GM12878 (cell line): ENCODE measurements at regions not wholly inside any gene's neighbourhood (a gene's known extent, or its start where the extent isn't known, plus 50 kb on each side); places are given as distances from the start of the nearest gene placed in this dataset.

Source experiments
- ATAC-seq: fragments of 200-7000 bp; cut with Tn5 transposase; 3 replicates; pipeline ENCODE4 v1.9.1; 2020; ENCODE audit warnings: mild to moderate bottlenecking, moderate library complexity
- BruUV-seq: library from RNA; stranded (reverse); fragments of 400-500 nt; replicated peaks from 2 replicates; lab custom pipeline; 2021; lab: Mats Ljungman, UMichigan
- CTCF ChIA-PET: fragments of 300-600 bp; sonication (Branson Sonifier 250); formaldehyde crosslinking; extraction: SDS; loops from one replicate; lab custom pipeline; 2021; ENCODE audit warnings: inconsistent platforms; lab: Yijun Ruan, JAX
- POLR2A ChIA-PET: fragments of 350-600 bp; formaldehyde crosslinking; extraction: SDS; loops from one replicate; lab custom pipeline; 2021; ENCODE audit warnings: inconsistent platforms; lab: Charles Lee
- RAD21 ChIA-PET: fragments of 300-600 bp; sonication (Branson Sonifier 250); formaldehyde crosslinking; loops from one replicate; lab custom pipeline; 2023; ENCODE audit warnings: antibody characterized with exemption; ENCODE audit not compliant: unreplicated experiment; lab: Charles Lee
- SMC1A ChIA-PET: fragments of 300-600 bp; sonication (Branson Sonifier 250); formaldehyde crosslinking; loops from one replicate; lab custom pipeline; 2023; ENCODE audit not compliant: unreplicated experiment, uncharacterized antibody; lab: Charles Lee
- DNase-seq: peaks from one replicate; pipeline ENCODE4 v3.0.0-alpha.2; 2011; ENCODE audit warnings: low read depth, low spot score
- FAIRE-seq: peaks from 3 replicates; lab custom pipeline; 2011; peaks lifted over from hg19 to GRCh38; lab: Jason Lieb, UNC
- H2AFZ ChIP-seq: 2 replicates; pipeline ENCODE4 v1.6.0; 2011; ENCODE audit warnings: low read depth, low read length, control low read depth; ENCODE audit not compliant: control insufficient read depth
- H3K27ac ChIP-seq: 2 replicates; pipeline ENCODE4 v1.5.1; 2011; ENCODE audit warnings: control low read depth; ENCODE audit not compliant: control insufficient read depth, insufficient read depth
- H3K27me3 ChIP-seq, 2 experiments: replicated peaks in 1 of 2; 2 replicates each; pipeline versions ENCODE4 v1.6.0 to v1.6.1; 2011; ENCODE audit warnings: low read length in 1 of 2; ENCODE audit not compliant: control insufficient read depth in 2 of 2, insufficient read depth in 2 of 2
- H3K36me3 ChIP-seq, 2 experiments: 2 replicates each; pipeline ENCODE4 v1.5.1; 2011; ENCODE audit warnings: low read length in 1 of 2; ENCODE audit not compliant: control insufficient read depth in 2 of 2, insufficient read depth in 2 of 2
- H3K4me1 ChIP-seq: 2 replicates; pipeline ENCODE4 v1.6.1; 2011; ENCODE audit warnings: mild to moderate bottlenecking, low read length, moderate library complexity, mixed read lengths; ENCODE audit not compliant: control insufficient read depth, insufficient read depth
- H3K4me2 ChIP-seq: 2 replicates; pipeline ENCODE4 v1.6.0; 2011; ENCODE audit warnings: control low read depth; ENCODE audit not compliant: control insufficient read depth, insufficient read depth
- H3K4me3 ChIP-seq: fragments of 200-600 bp; sonication (generic); 2 replicates; pipeline ENCODE4 v1.5.1; 2016
- H3K79me2 ChIP-seq: 2 replicates; pipeline ENCODE4 v1.6.0; 2011; ENCODE audit warnings: low read length; ENCODE audit not compliant: control insufficient read depth, insufficient read depth
- H3K9ac ChIP-seq: 2 replicates; pipeline ENCODE4 v1.8.0; 2011; ENCODE audit warnings: low read length, control low read depth, mixed read lengths; ENCODE audit not compliant: control insufficient read depth, insufficient read depth
- H3K9me3 ChIP-seq: replicated peaks from 3 replicates; pipeline ENCODE4 v1.5.1; 2011; ENCODE audit warnings: mild to moderate bottlenecking, low read length; ENCODE audit not compliant: control insufficient read depth, insufficient read depth
- H4K20me1 ChIP-seq: 2 replicates; pipeline ENCODE4 v1.6.0; 2011; ENCODE audit not compliant: control insufficient read depth, insufficient read depth
- BRCA1 ChIP-seq: IDR thresholded peaks from 2 replicates; pipeline ENCODE4 v1.6.1; 2011; ENCODE audit warnings: low read depth, low read length, improper control_type of control experiment
- ETV6 ChIP-seq, 2 experiments: fragments of 450-650 bp in 1 of 2; IDR thresholded peaks in 1 of 2; conservative IDR thresholded peaks in 1 of 2; 2 replicates each; pipeline ENCODE4 v1.6.1; 2014; ENCODE audit warnings: antibody characterized with exemption in 1 of 2, borderline replicate concordance in 1 of 2, low read depth in 1 of 2, mild to moderate bottlenecking in 1 of 2, moderate library complexity in 1 of 2
- IRF4 ChIP-seq: IDR thresholded peaks from 2 replicates; pipeline ENCODE4 v1.6.1; 2011; ENCODE audit warnings: low read depth, low read length
- JUNB ChIP-seq: IDR thresholded peaks from 2 replicates; pipeline ENCODE4 v1.6.1; 2016; ENCODE audit warnings: antibody characterized with exemption, mild to moderate bottlenecking
- KDM1A ChIP-seq: fragments of 200-600 bp; sonication (generic); IDR thresholded peaks from 2 replicates; pipeline ENCODE4 v1.6.1; 2016; ENCODE audit warnings: borderline replicate concordance
- RAD21 ChIP-seq: IDR thresholded peaks from 2 replicates; pipeline ENCODE4 v1.6.1; 2011; ENCODE audit warnings: mild to moderate bottlenecking, low read depth, low read length, moderate library complexity; ENCODE audit not compliant: insufficient read depth
- RBBP5 ChIP-seq: fragments of 200-600 bp; sonication (generic); conservative IDR thresholded peaks from 2 replicates; pipeline ENCODE4 v1.6.1; 2016
- SMAD1 ChIP-seq: fragments of 450-650 bp; IDR thresholded peaks from 2 replicates; pipeline ENCODE4 v1.6.1; 2018; ENCODE audit warnings: mild to moderate bottlenecking, low read depth; ENCODE audit not compliant: partially characterized antibody
- SP1 ChIP-seq: IDR thresholded peaks from one replicate; pipeline ENCODE4 v1.6.1; 2011; ENCODE audit warnings: low read depth, low read length
- SREBF2 ChIP-seq: IDR thresholded peaks from 2 replicates; pipeline ENCODE4 v1.6.1; 2012; ENCODE audit warnings: mild to moderate bottlenecking, low read length
- SUZ12 ChIP-seq: fragments of 200-600 bp; sonication (generic); IDR thresholded peaks from one replicate; pipeline ENCODE4 v1.6.1; 2018; ENCODE audit warnings: antibody characterized with exemption, mild to moderate bottlenecking; ENCODE audit not compliant: unreplicated experiment
- ZZZ3 ChIP-seq: IDR thresholded peaks from 2 replicates; pipeline ENCODE4 v1.6.1; 2011; ENCODE audit warnings: low read depth; ENCODE audit not compliant: control insufficient read depth, insufficient read length
- WGBS: methylation state at CpG from one replicate; pipeline ENCODE4 v1.1.6; 2016; ENCODE audit warnings: low lambda C conversion rate; ENCODE audit not compliant: insufficient replicate concordance, insufficient coverage; ENCODE audit errors: missing lambda C conversion rate; 5-methylcytosine and 5-hydroxymethylcytosine counted together
- in situ Hi-C: fragments of 300-500 bp; cut with MboI; formaldehyde crosslinking; loops from 9 replicates; pipeline ENCODE4 v1.14.3; 2018; ENCODE audit warnings: mixed read lengths
- intact Hi-C: fragments of 100-400 bp; cut with micrococcal nuclease; formaldehyde crosslinking; loops from one replicate; pipeline ENCODE4 v1.14.2; 2022; ENCODE audit not compliant: unreplicated experiment
- TF ChIP-seq, protein P1 (sequence below): IDR thresholded peaks from 2 replicates; pipeline ENCODE4 v1.6.1; 2012; ENCODE audit warnings: mild to moderate bottlenecking, low read depth, low read length
- TF ChIP-seq, protein P2 (sequence below): IDR thresholded peaks from 2 replicates; pipeline ENCODE4 v1.6.1; 2011; ENCODE audit warnings: borderline replicate concordance, low read depth, mild to moderate bottlenecking, moderate library complexity, mixed read lengths, low read length; ENCODE audit not compliant: insufficient read depth; ENCODE audit errors: extremely low read length
- TF ChIP-seq, protein P3 (sequence below): fragments of 450-650 bp; IDR thresholded peaks from 2 replicates; pipeline ENCODE4 v1.6.1; 2017; ENCODE audit warnings: mild to moderate bottlenecking, moderate library complexity

DNA sequence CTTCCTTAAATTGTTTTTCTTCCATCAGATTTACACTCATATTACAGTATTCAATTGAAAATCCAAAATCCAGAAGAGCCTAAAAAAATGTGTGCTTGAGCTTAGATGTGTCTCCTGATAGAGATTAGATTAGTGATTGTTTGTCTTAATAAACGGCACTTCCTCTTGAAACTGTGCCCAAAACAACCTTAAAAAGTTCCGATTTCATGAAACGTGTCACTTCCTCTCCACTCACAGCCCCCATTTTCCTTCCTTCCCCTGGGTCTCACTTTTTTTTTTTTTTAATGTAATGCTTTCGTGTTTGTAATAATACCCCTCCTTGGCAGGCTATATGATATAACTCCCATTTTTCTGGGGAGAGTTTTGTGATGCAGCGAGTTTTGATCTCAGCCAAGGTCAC, 114.8 kb upstream of the ADO start (continued):
- peak in 1 of 2 experiments; percentile 96; a peak in 2 of 4 replicates for TF ChIP-seq ETV6 (conservative IDR thresholded peaks at IDR 0.05 in 1 of 2, IDR thresholded peaks at IDR 0.05 in 1 of 2; ENCODE audit: borderline replicate concordance in 1 of 2, low read depth in 1 of 2)

DNA sequence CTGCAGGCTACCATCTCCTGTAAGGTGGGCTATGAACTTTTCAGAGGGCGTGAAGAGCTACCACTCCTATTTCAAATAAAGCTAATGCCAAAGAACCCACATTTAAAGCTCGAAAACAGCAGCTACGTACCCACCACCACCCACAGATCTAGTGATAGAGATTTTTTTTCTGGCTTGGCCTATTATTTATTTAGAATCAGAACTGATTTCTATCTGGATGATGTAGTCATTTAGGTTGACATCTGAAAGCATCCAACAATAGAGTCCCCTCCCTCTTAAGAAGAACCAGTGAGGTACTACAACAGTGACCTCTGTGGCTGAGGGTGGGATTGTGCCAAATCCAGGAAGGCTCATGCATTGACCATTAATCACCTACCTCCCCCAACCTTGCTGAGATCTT, 113.8 kb upstream of the ADO start:
- BruUV-seq = no TSS peak
- Histone ChIP-seq H3K4me3 (no peak overlapping the region), H3K4me2 (peak overlapping the region; percentile 21), H3K27me3 (no peaks in the 10 kb centered on the region), H3K79me2 (no peaks in the 10 kb centered on the region), H2AFZ (no peak overlapping the region), H3K4me1 (peaks cover 30% of the 10 kb centered on the region), H3K27ac (no peak overlapping the region), H3K9ac (no peak overlapping the region), H3K36me3 (no peaks in the 10 kb centered on the region), H3K9me3 (peaks cover 6% of the 10 kb centered on the region), H4K20me1 (no peaks in the 10 kb centered on the region)
- in situ Hi-C loops = no loop called here
- CTCF ChIA-PET = interaction anchor here (0.7 to 1.5 kb wide), 5 partner anchors 11 to 70 kb away, joined by 3 to 4 read pairs (median 3); no protein-coding TSS in a partner anchor
- RAD21 ChIA-PET = interaction anchor here (0.8 to 2.1 kb wide), 5 partner anchors 9 to 128 kb away, joined by 3 to 13 read pairs (median 4); no protein-coding TSS in a partner anchor
- SMC1A ChIA-PET = interaction anchor here (0.6 to 7.6 kb wide), 9 partner anchors 9 to 341 kb away, joined by 3 to 38 read pairs (median 4); no protein-coding TSS in a partner anchor
- 78% methylated on average over 3 of the region's 3 CpGs for WGBS
- FAIRE-seq (no peak), DNase-seq (no peak), ATAC-seq (peak; percentile 66)
- POLR2A ChIA-PET = interaction anchor here (0.9 kb wide), 1 partner anchor 17 kb away, joined by 3 read pairs; no protein-coding TSS in a partner anchor
- intact Hi-C loops = no loop called here
- TF ChIP-seq SREBF2 (no peak), BRCA1 (no peak), KDM1A (no peak), RBBP5 (no peak), ZZZ3 (no peak), IRF4 (0 out of 2 replicates have a peak, but pooled peaks have one; percentile 16), RAD21 (peak; percentile 31; the same call in 1 of the 2 replicates), SP1 (no peak), JUNB (no peak), SMAD1 (no peak), SUZ12 (no peak)
- TF ChIP-seq, protein P1, sequence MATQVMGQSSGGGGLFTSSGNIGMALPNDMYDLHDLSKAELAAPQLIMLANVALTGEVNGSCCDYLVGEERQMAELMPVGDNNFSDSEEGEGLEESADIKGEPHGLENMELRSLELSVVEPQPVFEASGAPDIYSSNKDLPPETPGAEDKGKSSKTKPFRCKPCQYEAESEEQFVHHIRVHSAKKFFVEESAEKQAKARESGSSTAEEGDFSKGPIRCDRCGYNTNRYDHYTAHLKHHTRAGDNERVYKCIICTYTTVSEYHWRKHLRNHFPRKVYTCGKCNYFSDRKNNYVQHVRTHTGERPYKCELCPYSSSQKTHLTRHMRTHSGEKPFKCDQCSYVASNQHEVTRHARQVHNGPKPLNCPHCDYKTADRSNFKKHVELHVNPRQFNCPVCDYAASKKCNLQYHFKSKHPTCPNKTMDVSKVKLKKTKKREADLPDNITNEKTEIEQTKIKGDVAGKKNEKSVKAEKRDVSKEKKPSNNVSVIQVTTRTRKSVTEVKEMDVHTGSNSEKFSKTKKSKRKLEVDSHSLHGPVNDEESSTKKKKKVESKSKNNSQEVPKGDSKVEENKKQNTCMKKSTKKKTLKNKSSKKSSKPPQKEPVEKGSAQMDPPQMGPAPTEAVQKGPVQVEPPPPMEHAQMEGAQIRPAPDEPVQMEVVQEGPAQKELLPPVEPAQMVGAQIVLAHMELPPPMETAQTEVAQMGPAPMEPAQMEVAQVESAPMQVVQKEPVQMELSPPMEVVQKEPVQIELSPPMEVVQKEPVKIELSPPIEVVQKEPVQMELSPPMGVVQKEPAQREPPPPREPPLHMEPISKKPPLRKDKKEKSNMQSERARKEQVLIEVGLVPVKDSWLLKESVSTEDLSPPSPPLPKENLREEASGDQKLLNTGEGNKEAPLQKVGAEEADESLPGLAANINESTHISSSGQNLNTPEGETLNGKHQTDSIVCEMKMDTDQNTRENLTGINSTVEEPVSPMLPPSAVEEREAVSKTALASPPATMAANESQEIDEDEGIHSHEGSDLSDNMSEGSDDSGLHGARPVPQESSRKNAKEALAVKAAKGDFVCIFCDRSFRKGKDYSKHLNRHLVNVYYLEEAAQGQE = no peak
- TF ChIP-seq, protein P2, sequence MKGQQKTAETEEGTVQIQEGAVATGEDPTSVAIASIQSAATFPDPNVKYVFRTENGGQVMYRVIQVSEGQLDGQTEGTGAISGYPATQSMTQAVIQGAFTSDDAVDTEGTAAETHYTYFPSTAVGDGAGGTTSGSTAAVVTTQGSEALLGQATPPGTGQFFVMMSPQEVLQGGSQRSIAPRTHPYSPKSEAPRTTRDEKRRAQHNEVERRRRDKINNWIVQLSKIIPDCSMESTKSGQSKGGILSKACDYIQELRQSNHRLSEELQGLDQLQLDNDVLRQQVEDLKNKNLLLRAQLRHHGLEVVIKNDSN = no peak
- TF ChIP-seq, protein P3, sequence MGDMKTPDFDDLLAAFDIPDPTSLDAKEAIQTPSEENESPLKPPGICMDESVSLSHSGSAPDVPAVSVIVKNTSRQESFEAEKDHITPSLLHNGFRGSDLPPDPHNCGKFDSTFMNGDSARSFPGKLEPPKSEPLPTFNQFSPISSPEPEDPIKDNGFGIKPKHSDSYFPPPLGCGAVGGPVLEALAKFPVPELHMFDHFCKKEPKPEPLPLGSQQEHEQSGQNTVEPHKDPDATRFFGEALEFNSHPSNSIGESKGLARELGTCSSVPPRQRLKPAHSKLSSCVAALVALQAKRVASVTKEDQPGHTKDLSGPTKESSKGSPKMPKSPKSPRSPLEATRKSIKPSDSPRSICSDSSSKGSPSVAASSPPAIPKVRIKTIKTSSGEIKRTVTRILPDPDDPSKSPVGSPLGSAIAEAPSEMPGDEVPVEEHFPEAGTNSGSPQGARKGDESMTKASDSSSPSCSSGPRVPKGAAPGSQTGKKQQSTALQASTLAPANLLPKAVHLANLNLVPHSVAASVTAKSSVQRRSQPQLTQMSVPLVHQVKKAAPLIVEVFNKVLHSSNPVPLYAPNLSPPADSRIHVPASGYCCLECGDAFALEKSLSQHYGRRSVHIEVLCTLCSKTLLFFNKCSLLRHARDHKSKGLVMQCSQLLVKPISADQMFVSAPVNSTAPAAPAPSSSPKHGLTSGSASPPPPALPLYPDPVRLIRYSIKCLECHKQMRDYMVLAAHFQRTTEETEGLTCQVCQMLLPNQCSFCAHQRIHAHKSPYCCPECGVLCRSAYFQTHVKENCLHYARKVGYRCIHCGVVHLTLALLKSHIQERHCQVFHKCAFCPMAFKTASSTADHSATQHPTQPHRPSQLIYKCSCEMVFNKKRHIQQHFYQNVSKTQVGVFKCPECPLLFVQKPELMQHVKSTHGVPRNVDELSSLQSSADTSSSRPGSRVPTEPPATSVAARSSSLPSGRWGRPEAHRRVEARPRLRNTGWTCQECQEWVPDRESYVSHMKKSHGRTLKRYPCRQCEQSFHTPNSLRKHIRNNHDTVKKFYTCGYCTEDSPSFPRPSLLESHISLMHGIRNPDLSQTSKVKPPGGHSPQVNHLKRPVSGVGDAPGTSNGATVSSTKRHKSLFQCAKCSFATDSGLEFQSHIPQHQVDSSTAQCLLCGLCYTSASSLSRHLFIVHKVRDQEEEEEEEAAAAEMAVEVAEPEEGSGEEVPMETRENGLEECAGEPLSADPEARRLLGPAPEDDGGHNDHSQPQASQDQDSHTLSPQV = no peak
